ENCODE measurements at regions not wholly inside any gene's neighbourhood (a gene's known extent, or its start where the extent isn't known, plus 50 kb on each side); places are given as distances from the start of the nearest gene placed in this dataset.

DNA sequence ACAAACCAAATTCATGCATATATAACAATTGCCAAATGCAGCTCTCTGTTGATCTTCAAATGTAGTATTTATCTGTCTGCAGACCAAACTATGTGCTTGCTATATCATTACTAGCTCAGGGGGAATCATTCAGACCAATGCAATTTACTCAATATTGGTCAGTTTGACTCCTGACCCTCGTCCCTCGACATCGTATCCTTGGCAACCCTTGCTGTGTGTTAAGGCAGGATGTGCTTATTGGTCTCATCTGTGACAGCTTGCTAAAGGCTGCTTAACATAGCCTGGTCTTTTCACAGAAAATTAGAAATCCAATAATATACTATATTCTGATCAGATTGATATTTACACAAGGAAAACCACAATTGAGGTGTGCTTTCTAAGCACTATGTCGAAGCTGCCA is 747.1 kb downstream of the GALR1 start:
- no peaks in the 10 kb centered on the region for H4K20me1 ChIP-seq (ENCODE audit: insufficient read depth)
- H3K27me3 ChIP-seq (ENCODE audit: insufficient read depth, low read depth), result no peaks in the 10 kb centered on the region
- TF ChIP-seq, protein P1, sequence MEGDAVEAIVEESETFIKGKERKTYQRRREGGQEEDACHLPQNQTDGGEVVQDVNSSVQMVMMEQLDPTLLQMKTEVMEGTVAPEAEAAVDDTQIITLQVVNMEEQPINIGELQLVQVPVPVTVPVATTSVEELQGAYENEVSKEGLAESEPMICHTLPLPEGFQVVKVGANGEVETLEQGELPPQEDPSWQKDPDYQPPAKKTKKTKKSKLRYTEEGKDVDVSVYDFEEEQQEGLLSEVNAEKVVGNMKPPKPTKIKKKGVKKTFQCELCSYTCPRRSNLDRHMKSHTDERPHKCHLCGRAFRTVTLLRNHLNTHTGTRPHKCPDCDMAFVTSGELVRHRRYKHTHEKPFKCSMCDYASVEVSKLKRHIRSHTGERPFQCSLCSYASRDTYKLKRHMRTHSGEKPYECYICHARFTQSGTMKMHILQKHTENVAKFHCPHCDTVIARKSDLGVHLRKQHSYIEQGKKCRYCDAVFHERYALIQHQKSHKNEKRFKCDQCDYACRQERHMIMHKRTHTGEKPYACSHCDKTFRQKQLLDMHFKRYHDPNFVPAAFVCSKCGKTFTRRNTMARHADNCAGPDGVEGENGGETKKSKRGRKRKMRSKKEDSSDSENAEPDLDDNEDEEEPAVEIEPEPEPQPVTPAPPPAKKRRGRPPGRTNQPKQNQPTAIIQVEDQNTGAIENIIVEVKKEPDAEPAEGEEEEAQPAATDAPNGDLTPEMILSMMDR (conservative IDR thresholded peaks at IDR 0.05; ENCODE audit: low read depth, low read length), result no peak
- H3K36me3 ChIP-seq (ENCODE audit: insufficient read depth), result no peaks in the 10 kb centered on the region
- H3K4me1 ChIP-seq (ENCODE audit: low read depth, poor library complexity, severe bottlenecking), result no peaks in the 10 kb centered on the region
- H3K4me2 ChIP-seq, result no peak overlapping the region
- H3K27ac ChIP-seq, result no peak overlapping the region
- no peak overlapping the region for H3K9ac ChIP-seq
- no peak overlapping the region for H2AFZ ChIP-seq (ENCODE audit: low read depth)
- H3K4me3 ChIP-seq (IDR thresholded peaks at IDR 0.05; ENCODE audit: insufficient read depth, low read depth, low read length), result no peak overlapping the region
- no peaks in the 10 kb centered on the region for H3K79me2 ChIP-seq (ENCODE audit: insufficient read depth, low read depth)

DNA sequence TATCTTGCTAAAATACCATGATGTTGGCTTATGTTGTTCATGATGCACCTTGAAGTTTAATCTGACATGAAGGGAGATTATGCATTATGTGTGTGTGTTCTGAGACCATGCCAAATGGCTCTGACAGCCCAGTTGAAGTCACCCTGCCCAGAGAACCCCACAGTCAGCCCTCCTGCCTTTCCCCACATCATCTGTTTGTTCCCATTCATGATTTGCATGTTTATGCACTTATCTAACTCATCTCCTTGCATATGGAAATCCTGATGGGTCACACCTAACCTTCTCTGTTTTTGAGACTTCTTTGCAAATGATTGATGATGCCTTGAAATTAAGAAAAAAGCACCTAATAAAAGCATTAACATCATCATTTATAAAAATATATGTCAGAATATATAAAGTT is 752.2 kb downstream of the GALR1 start:
- Histone ChIP-seq H3K79me2 (ENCODE audit: insufficient read depth, low read depth) (no peaks in the 10 kb centered on the region), H3K9ac (no peak overlapping the region), H3K4me1 (ENCODE audit: low read depth, poor library complexity, severe bottlenecking) (no peaks in the 10 kb centered on the region), H3K4me3 (IDR thresholded peaks at IDR 0.05; ENCODE audit: insufficient read depth, low read depth, low read length) (no peak overlapping the region), H3K27me3 (ENCODE audit: insufficient read depth, low read depth) (no peaks in the 10 kb centered on the region), H3K36me3 (ENCODE audit: insufficient read depth) (no peaks in the 10 kb centered on the region), H3K27ac (no peak overlapping the region), H2AFZ (ENCODE audit: low read depth) (no peak overlapping the region), H3K4me2 (no peak overlapping the region), H4K20me1 (ENCODE audit: insufficient read depth) (no peaks in the 10 kb centered on the region)
- TF ChIP-seq, protein P1 (conservative IDR thresholded peaks at IDR 0.05; ENCODE audit: low read depth, low read length), result no peak

DNA sequence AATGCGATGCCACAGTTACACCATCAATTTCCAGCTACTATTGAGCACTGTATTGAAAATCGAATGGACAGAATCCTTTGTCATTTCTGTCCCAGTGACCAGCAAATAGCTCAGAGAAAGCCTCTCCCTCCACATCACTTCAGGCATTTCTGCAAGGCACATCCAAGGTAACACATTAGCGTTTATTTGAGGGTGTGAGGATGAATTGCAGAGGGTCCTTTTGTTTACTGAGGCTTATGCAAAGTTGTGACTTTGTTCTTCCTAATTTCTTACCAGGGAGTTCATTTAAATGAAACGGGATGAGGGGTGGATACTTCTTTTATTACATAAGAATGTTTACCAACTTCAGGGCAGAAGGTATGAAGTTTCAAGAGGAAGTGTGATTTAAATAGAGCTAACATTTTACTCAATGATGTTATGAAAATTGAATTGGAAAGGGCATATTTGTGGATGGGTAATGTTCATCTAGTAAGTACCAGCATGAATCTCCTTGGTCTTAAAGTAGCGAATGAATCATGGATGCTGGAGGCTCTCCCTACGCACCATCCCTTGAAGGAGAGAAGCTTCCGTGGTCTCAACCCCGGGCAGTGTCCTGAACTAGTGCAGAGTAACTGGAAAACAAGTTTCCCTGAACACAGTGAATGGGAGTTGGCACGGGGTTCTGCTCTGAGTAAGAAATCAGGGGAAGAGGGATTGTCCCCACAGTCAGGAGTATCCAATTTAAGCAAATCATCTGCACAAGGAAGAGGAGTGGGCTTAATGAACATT is 756.5 kb downstream of the GALR1 start:
- no peaks in the 10 kb centered on the region for H3K4me1 ChIP-seq (ENCODE audit: low read depth, poor library complexity, severe bottlenecking)
- H3K9ac ChIP-seq, result no peak overlapping the region
- no peak overlapping the region for H3K4me3 ChIP-seq (IDR thresholded peaks at IDR 0.05; ENCODE audit: insufficient read depth, low read depth, low read length)
- no peaks in the 10 kb centered on the region for H3K79me2 ChIP-seq (ENCODE audit: insufficient read depth, low read depth)
- H4K20me1 ChIP-seq (ENCODE audit: insufficient read depth), result no peaks in the 10 kb centered on the region
- TF ChIP-seq, protein P1 (conservative IDR thresholded peaks at IDR 0.05; ENCODE audit: low read depth, low read length), result no peak
- no peak overlapping the region for H3K4me2 ChIP-seq
- H3K27ac ChIP-seq, result no peak overlapping the region
- no peaks in the 10 kb centered on the region for H3K27me3 ChIP-seq (ENCODE audit: insufficient read depth, low read depth)
- no peak overlapping the region for H2AFZ ChIP-seq (ENCODE audit: low read depth)
- H3K36me3 ChIP-seq (ENCODE audit: insufficient read depth), result no peaks in the 10 kb centered on the region

DNA sequence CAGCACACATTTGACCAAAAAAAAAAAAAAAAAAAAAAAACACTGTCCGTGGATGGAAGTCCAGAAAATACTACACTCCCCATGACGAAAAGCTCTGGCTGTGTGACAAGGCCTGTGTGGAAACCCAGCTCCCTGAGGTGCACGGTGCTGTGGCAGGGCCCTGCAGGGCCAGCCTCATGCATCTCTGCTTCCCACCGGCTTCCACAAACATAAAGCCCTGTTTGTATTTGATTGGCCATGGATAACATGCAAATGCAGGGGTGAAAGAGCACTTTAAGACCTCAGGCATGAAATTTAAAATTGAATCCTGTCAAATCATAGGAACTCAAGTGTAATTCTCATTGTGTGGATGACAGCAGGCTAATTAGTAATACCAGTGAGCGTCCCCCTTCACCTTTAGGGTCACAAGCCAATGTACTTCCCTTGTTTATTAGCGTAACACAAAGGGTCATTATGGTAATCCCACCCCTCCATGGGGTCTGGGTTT is 757.2 kb downstream of the GALR1 start:
- no peak overlapping the region for H2AFZ ChIP-seq (ENCODE audit: low read depth)
- H3K9ac ChIP-seq, result no peak overlapping the region
- TF ChIP-seq, protein P1 (conservative IDR thresholded peaks at IDR 0.05; ENCODE audit: low read depth, low read length), result no peak
- H3K4me3 ChIP-seq (IDR thresholded peaks at IDR 0.05; ENCODE audit: insufficient read depth, low read depth, low read length), result no peak overlapping the region
- H3K27me3 ChIP-seq (ENCODE audit: insufficient read depth, low read depth), result no peaks in the 10 kb centered on the region
- H3K79me2 ChIP-seq (ENCODE audit: insufficient read depth, low read depth), result no peaks in the 10 kb centered on the region
- H3K36me3 ChIP-seq (ENCODE audit: insufficient read depth), result no peaks in the 10 kb centered on the region
- no peak overlapping the region for H3K27ac ChIP-seq
- no peaks in the 10 kb centered on the region for H3K4me1 ChIP-seq (ENCODE audit: low read depth, poor library complexity, severe bottlenecking)
- H3K4me2 ChIP-seq, result no peak overlapping the region
- no peaks in the 10 kb centered on the region for H4K20me1 ChIP-seq (ENCODE audit: insufficient read depth)

All from KMS-11 (cell line).